Fibroblast of lung (primary cell): ENCODE measurements at regions not wholly inside any gene's neighbourhood (a gene's known extent, or its start where the extent isn't known, plus 50 kb on each side); places are given as distances from the start of the nearest gene placed in this dataset.
A peak's percentile ranks its signal among the peaks of the same experiment; 100 is the strongest.

Source experiments
- DNase-seq, 2 donors: peaks; one replicate each; pipeline versions ENCODE4 v3.0.0 to v3.0.0-alpha.2; 2010; ENCODE audit warnings: low read depth in 2 of 2
- H2AFZ ChIP-seq: 2 replicates; pipeline ENCODE4 v1.5.1; 2012; ENCODE audit warnings: low read length, control low read depth, inconsistent platforms
- H3K27ac ChIP-seq: 2 replicates; pipeline ENCODE4 v1.5.1; 2011; ENCODE audit warnings: low read length, control low read depth; ENCODE audit not compliant: insufficient read depth
- H3K27me3 ChIP-seq: 2 replicates; pipeline ENCODE4 v1.5.1; 2011; ENCODE audit warnings: mild to moderate bottlenecking, low read length; ENCODE audit not compliant: control insufficient read depth, insufficient read depth
- H3K36me3 ChIP-seq: 2 replicates; pipeline ENCODE4 v1.5.1; 2011; ENCODE audit warnings: low read length; ENCODE audit not compliant: control insufficient read depth, insufficient read depth
- H3K4me1 ChIP-seq: 2 replicates; pipeline ENCODE4 v1.5.1; 2011; ENCODE audit warnings: low read length; ENCODE audit not compliant: control insufficient read depth, insufficient read depth; ENCODE audit errors: extremely low read depth
- H3K4me2 ChIP-seq: 2 replicates; pipeline ENCODE4 v1.5.1; 2011; ENCODE audit warnings: low read length, control low read depth; ENCODE audit not compliant: insufficient read depth; ENCODE audit errors: extremely low read depth
- H3K4me3 ChIP-seq, 4 experiments: fragments of 200-600 bp in 1 of 4; sonication (generic) in 1 of 4; replicated peaks in 1 of 4; 2 replicates each; pipeline ENCODE4 v1.5.1; 2011 to 2016; ENCODE audit warnings: low read length in 4 of 4, low read depth in 3 of 4, mild to moderate bottlenecking in 3 of 4, control low read depth in 2 of 4, inconsistent platforms in 1 of 4, mixed read lengths in 1 of 4; ENCODE audit not compliant: insufficient read depth in 1 of 4; ENCODE audit errors: control extremely low read depth in 1 of 4
- H3K79me2 ChIP-seq: 2 replicates; pipeline ENCODE4 v1.5.1; 2012; ENCODE audit warnings: mild to moderate bottlenecking, low read length, inconsistent platforms; ENCODE audit not compliant: control insufficient read depth, insufficient read depth
- H3K9ac ChIP-seq: 2 replicates; pipeline ENCODE4 v1.5.1; 2011; ENCODE audit warnings: mild to moderate bottlenecking, low read length, control low read depth; ENCODE audit not compliant: insufficient read depth
- H3K9me3 ChIP-seq: 2 replicates; pipeline ENCODE4 v1.5.1; 2012; ENCODE audit warnings: low read depth, low read length; ENCODE audit not compliant: control insufficient read depth, insufficient read depth
- H4K20me1 ChIP-seq: 2 replicates; pipeline ENCODE4 v1.5.1; 2011; ENCODE audit warnings: low read length; ENCODE audit not compliant: control insufficient read depth, insufficient read depth; ENCODE audit errors: extremely low read depth
- CTCF ChIP-seq, 2 donors: IDR thresholded peaks in 1 of 2; conservative IDR thresholded peaks in 1 of 2; 1 replicate in 1 of 2; 2 replicates in 1 of 2; pipeline ENCODE4 v1.5.1; 2011 to 2012; ENCODE audit warnings: low read length in 2 of 2, control low read depth in 1 of 2, inconsistent platforms in 1 of 2, low read depth in 1 of 2, mild to moderate bottlenecking in 1 of 2
- EZH2 ChIP-seq: IDR thresholded peaks from 2 replicates; pipeline ENCODE4 v1.5.1; 2012; ENCODE audit warnings: low read length, control low read depth, mild to moderate bottlenecking; ENCODE audit errors: missing control alignments

DNA sequence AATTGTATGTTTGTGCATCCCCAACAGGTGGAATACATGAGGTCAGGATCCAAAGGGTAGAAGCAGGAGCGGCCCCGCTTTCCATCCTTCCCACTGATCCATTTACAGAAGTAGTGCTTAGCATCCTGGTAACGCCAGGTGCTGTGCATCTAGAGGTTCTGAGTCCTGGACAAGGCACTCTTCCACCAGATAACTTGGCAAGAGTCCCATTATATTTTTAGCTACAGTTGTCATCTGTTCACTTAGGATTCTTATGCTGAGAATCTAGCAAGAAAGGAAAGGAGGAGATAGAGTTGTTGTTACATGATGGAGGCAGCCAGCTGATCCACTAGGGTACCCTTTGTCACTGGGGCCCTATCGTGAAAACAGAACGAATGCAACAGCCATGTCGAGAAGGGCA, 389.5 kb upstream of the ZNF507 start:
- H3K27ac ChIP-seq = no peak overlapping the region
- TF ChIP-seq CTCF (conservative IDR thresholded peaks at IDR 0.05 in 1 of 2, IDR thresholded peaks at IDR 0.05 in 1 of 2; ENCODE audit: low read depth in 1 of 2, low read length in 2 of 2) (no peak), EZH2 (no peak)
- no peaks in the 10 kb centered on the region for H4K20me1 ChIP-seq
- H3K36me3 ChIP-seq = no peaks in the 10 kb centered on the region
- H3K79me2 ChIP-seq = no peaks in the 10 kb centered on the region
- no peak overlapping the region for H3K9ac ChIP-seq
- no peak overlapping the region for H2AFZ ChIP-seq
- no peak for DNase-seq
- H3K4me1 ChIP-seq = no peaks in the 10 kb centered on the region
- H3K4me2 ChIP-seq = no peak overlapping the region
- no peaks in the 10 kb centered on the region for H3K27me3 ChIP-seq
- no peak overlapping the region for H3K4me3 ChIP-seq
- H3K9me3 ChIP-seq = no peaks in the 10 kb centered on the region

DNA sequence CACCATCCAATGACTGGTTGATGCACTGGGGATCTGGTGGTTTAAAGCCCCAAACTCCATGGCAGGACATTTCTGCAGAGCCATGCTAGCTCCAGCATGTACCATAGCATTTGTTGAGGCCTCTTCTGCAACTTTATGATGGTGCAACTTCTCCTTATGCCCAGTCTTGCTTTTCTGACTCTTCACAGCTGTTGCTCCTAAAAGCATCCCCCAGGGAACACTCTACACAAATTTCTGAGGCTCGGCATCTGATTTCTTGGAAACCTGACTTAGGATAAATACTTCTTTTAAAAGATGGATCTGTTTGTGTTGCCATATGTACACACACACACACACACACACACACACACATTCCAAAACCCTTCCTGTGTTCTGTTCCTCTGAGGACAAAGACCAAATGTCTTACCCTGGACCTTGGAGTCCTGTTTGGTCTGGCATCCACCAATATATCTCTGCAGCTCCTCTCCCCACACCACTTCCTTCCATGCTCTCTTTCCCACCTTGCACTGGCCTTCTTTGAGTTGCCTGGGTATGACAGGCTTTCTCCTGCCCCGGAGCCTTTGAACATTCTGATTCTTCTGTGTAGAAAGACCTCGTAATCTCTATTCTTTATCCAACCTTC, 388.5 kb upstream of the ZNF507 start:
- H3K4me1 ChIP-seq = no peaks in the 10 kb centered on the region
- H3K4me3 ChIP-seq = no peak overlapping the region
- no peak overlapping the region for H3K9ac ChIP-seq
- H3K9me3 ChIP-seq = no peaks in the 10 kb centered on the region
- DNase-seq = peak in 1 of 2 donors; percentile 63
- no peak overlapping the region for H3K27ac ChIP-seq
- no peaks in the 10 kb centered on the region for H3K27me3 ChIP-seq
- H4K20me1 ChIP-seq = no peaks in the 10 kb centered on the region
- H3K36me3 ChIP-seq = no peaks in the 10 kb centered on the region
- H2AFZ ChIP-seq = no peak overlapping the region
- H3K4me2 ChIP-seq = no peak overlapping the region
- no peaks in the 10 kb centered on the region for H3K79me2 ChIP-seq
- TF ChIP-seq CTCF (conservative IDR thresholded peaks at IDR 0.05 in 1 of 2, IDR thresholded peaks at IDR 0.05 in 1 of 2; ENCODE audit: low read depth in 1 of 2, low read length in 2 of 2) = no peak
- TF ChIP-seq EZH2 = no peak

DNA sequence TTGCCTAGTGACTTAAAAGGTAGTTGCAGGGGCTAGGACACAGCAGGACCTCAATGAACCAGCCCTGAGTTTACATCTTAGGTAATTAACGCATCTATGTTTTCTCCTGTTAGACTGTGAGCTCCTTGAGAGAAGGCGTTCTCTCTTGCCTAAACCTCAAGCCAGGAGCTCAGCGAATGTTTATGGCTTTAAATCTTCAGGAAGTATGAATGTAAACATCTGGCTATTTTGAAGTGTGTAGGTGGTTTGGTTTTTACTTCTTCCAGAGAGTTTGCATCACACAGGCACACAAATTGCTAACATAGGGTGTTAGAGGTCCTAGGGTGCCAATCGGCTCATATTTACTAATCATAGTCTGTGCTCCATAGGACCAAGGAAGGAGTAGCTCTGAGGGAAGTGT, 387.7 kb upstream of the ZNF507 start:
- Histone ChIP-seq H3K4me3 (no peak overlapping the region), H2AFZ (no peak overlapping the region), H3K4me2 (no peak overlapping the region), H3K27me3 (no peaks in the 10 kb centered on the region), H3K9me3 (no peaks in the 10 kb centered on the region), H3K79me2 (no peaks in the 10 kb centered on the region), H4K20me1 (no peaks in the 10 kb centered on the region), H3K9ac (no peak overlapping the region), H3K4me1 (no peaks in the 10 kb centered on the region), H3K27ac (no peak overlapping the region), H3K36me3 (no peaks in the 10 kb centered on the region)
- no peak for TF ChIP-seq CTCF (conservative IDR thresholded peaks at IDR 0.05 in 1 of 2, IDR thresholded peaks at IDR 0.05 in 1 of 2; ENCODE audit: low read depth in 1 of 2, low read length in 2 of 2)
- DNase-seq = no peak
